T-helper 1 cell treated with Interleukin-12 subunit alpha and Interleukin-12 subunit beta and Interleukin-4 antibody, amounts not matched to agents 30 μg/mL and 1 μg/mL, for 36 hours (primary cell): ENCODE measurements at regions not wholly inside any gene's neighbourhood (a gene's known extent, or its start where the extent isn't known, plus 50 kb on each side); places are given as distances from the start of the nearest gene placed in this dataset.

Source experiments
- H3K27ac Mint-ChIP-seq: one replicate; pipeline ENCODE4 v1.8.0; 2021; ENCODE audit warnings: mild to moderate bottlenecking, mixed read lengths
- H3K27me3 Mint-ChIP-seq: one replicate; pipeline ENCODE4 v1.8.0; 2021; ENCODE audit warnings: low read depth, mixed read lengths
- H3K36me3 Mint-ChIP-seq: one replicate; pipeline ENCODE4 v1.8.0; 2021; ENCODE audit warnings: low read depth, mixed read lengths
- H3K4me1 Mint-ChIP-seq: one replicate; pipeline ENCODE4 v1.8.0; 2021; ENCODE audit warnings: low read depth, mixed read lengths
- H3K4me3 Mint-ChIP-seq: one replicate; pipeline ENCODE4 v1.8.0; 2021; ENCODE audit warnings: mild to moderate bottlenecking, moderate library complexity, mixed read lengths
- H3K9me3 Mint-ChIP-seq: one replicate; pipeline ENCODE4 v1.8.0; 2021; ENCODE audit warnings: mixed read lengths

GRCh38 chr7:115479448-115479847 is 551.1 kb downstream of the TFEC start:
- H3K36me3 Mint-ChIP-seq: no peaks in the 10 kb centered on the region
- no peak overlapping the region for H3K27ac Mint-ChIP-seq
- peaks cover 29% of the 10 kb centered on the region for H3K27me3 Mint-ChIP-seq
- peaks cover 6% of the 10 kb centered on the region for H3K4me1 Mint-ChIP-seq
- no peak overlapping the region for H3K4me3 Mint-ChIP-seq
- no peaks in the 10 kb centered on the region for H3K9me3 Mint-ChIP-seq

GRCh38 chr7:115478426-115478825 is 552.1 kb downstream of the TFEC start:
- Mint-ChIP-seq H3K4me1 (peaks cover 6% of the 10 kb centered on the region), H3K9me3 (no peaks in the 10 kb centered on the region), H3K4me3 (no peak overlapping the region), H3K36me3 (no peaks in the 10 kb centered on the region), H3K27me3 (peaks cover 29% of the 10 kb centered on the region), H3K27ac (no peak overlapping the region)

GRCh38 chr7:115477193-115477651 is 553.3 kb downstream of the TFEC start:
- Mint-ChIP-seq H3K36me3 (no peaks in the 10 kb centered on the region), H3K27ac (no peak overlapping the region), H3K27me3 (peaks cover 29% of the 10 kb centered on the region), H3K9me3 (no peaks in the 10 kb centered on the region), H3K4me3 (peak overlapping the region; percentile 32), H3K4me1 (peaks cover 6% of the 10 kb centered on the region)

- H3K27ac Mint-ChIP-seq: no peak overlapping the region
- peaks cover 29% of the 10 kb centered on the region for H3K27me3 Mint-ChIP-seq
- peak overlapping the region; percentile 32 for H3K4me3 Mint-ChIP-seq
- no peaks in the 10 kb centered on the region for H3K9me3 Mint-ChIP-seq
- H3K36me3 Mint-ChIP-seq: no peaks in the 10 kb centered on the region
- peaks cover 6% of the 10 kb centered on the region for H3K4me1 Mint-ChIP-seq
Measured at GRCh38 chr7:115476671-115477181, 553.8 kb downstream of the TFEC start.

- no peaks in the 10 kb centered on the region for H3K9me3 Mint-ChIP-seq
- H3K4me3 Mint-ChIP-seq: no peak overlapping the region
- no peaks in the 10 kb centered on the region for H3K36me3 Mint-ChIP-seq
- H3K27me3 Mint-ChIP-seq: peaks cover 29% of the 10 kb centered on the region
- H3K4me1 Mint-ChIP-seq: peaks cover 6% of the 10 kb centered on the region
- no peak overlapping the region for H3K27ac Mint-ChIP-seq
Measured at GRCh38 chr7:115475761-115476385, 554.0 kb downstream of the MDFIC start.

GRCh38 chr7:115475206-115475605 is 553.3 kb downstream of the MDFIC start:
- Mint-ChIP-seq H3K27me3 (peaks cover 29% of the 10 kb centered on the region), H3K36me3 (no peaks in the 10 kb centered on the region), H3K9me3 (no peaks in the 10 kb centered on the region), H3K27ac (no peak overlapping the region), H3K4me1 (peaks cover 6% of the 10 kb centered on the region), H3K4me3 (no peak overlapping the region)

GRCh38 chr7:115474137-115474536 is 552.2 kb downstream of the MDFIC start:
- H3K4me3 Mint-ChIP-seq: no peak overlapping the region
- peaks cover 23% of the 10 kb centered on the region for H3K27me3 Mint-ChIP-seq
- H3K36me3 Mint-ChIP-seq: no peaks in the 10 kb centered on the region
- H3K27ac Mint-ChIP-seq: no peak overlapping the region
- no peaks in the 10 kb centered on the region for H3K9me3 Mint-ChIP-seq
- peaks cover 6% of the 10 kb centered on the region for H3K4me1 Mint-ChIP-seq

- H3K4me3 Mint-ChIP-seq: no peak overlapping the region
- peaks cover 4% of the 10 kb centered on the region for H3K4me1 Mint-ChIP-seq
- no peaks in the 10 kb centered on the region for H3K36me3 Mint-ChIP-seq
- H3K27ac Mint-ChIP-seq: no peak overlapping the region
- H3K9me3 Mint-ChIP-seq: no peaks in the 10 kb centered on the region
- peaks cover 17% of the 10 kb centered on the region for H3K27me3 Mint-ChIP-seq
Measured at GRCh38 chr7:115471891-115472290, 550.0 kb downstream of the MDFIC start.

- Mint-ChIP-seq H3K27me3 (no peaks in the 10 kb centered on the region), H3K36me3 (no peaks in the 10 kb centered on the region), H3K4me3 (no peak overlapping the region), H3K4me1 (no peaks in the 10 kb centered on the region), H3K9me3 (no peaks in the 10 kb centered on the region), H3K27ac (no peak overlapping the region)
Measured at GRCh38 chr7:115462301-115463015, 540.6 kb downstream of the MDFIC start.

- no peak overlapping the region for H3K4me3 Mint-ChIP-seq
- H3K9me3 Mint-ChIP-seq: no peaks in the 10 kb centered on the region
- H3K27me3 Mint-ChIP-seq: no peaks in the 10 kb centered on the region
- no peaks in the 10 kb centered on the region for H3K4me1 Mint-ChIP-seq
- H3K27ac Mint-ChIP-seq: no peak overlapping the region
- H3K36me3 Mint-ChIP-seq: no peaks in the 10 kb centered on the region
Measured at GRCh38 chr7:115449689-115450088, 527.8 kb downstream of the MDFIC start.

- Mint-ChIP-seq H3K36me3 (no peaks in the 10 kb centered on the region), H3K9me3 (no peaks in the 10 kb centered on the region), H3K27ac (no peak overlapping the region), H3K4me3 (no peak overlapping the region), H3K27me3 (no peaks in the 10 kb centered on the region), H3K4me1 (no peaks in the 10 kb centered on the region)
Measured at GRCh38 chr7:115447495-115447894, 525.6 kb downstream of the MDFIC start.

GRCh38 chr7:115441033-115441432 is 519.1 kb downstream of the MDFIC start:
- H3K4me3 Mint-ChIP-seq: no peak overlapping the region
- H3K36me3 Mint-ChIP-seq: no peaks in the 10 kb centered on the region
- H3K27me3 Mint-ChIP-seq: peaks cover 4% of the 10 kb centered on the region
- no peaks in the 10 kb centered on the region for H3K9me3 Mint-ChIP-seq
- no peak overlapping the region for H3K27ac Mint-ChIP-seq
- no peaks in the 10 kb centered on the region for H3K4me1 Mint-ChIP-seq

GRCh38 chr7:115435178-115435577 is 513.3 kb downstream of the MDFIC start:
- Mint-ChIP-seq H3K4me1 (no peaks in the 10 kb centered on the region), H3K9me3 (no peaks in the 10 kb centered on the region), H3K27me3 (no peaks in the 10 kb centered on the region), H3K27ac (no peak overlapping the region), H3K4me3 (no peak overlapping the region), H3K36me3 (no peaks in the 10 kb centered on the region)

- Mint-ChIP-seq H3K27ac (no peak overlapping the region), H3K4me1 (no peaks in the 10 kb centered on the region), H3K9me3 (no peaks in the 10 kb centered on the region), H3K27me3 (no peaks in the 10 kb centered on the region), H3K36me3 (no peaks in the 10 kb centered on the region), H3K4me3 (no peak overlapping the region)
Measured at GRCh38 chr7:115429918-115430317, 508.0 kb downstream of the MDFIC start.

- Mint-ChIP-seq H3K9me3 (no peaks in the 10 kb centered on the region), H3K27ac (no peak overlapping the region), H3K27me3 (no peaks in the 10 kb centered on the region)
Measured at GRCh38 chr7:115417662-115418061, 495.8 kb downstream of the MDFIC start.

More at GRCh38 chr7:115417662-115418061, 495.8 kb downstream of the MDFIC start:
- H3K36me3 Mint-ChIP-seq: no peaks in the 10 kb centered on the region
- H3K4me1 Mint-ChIP-seq: no peaks in the 10 kb centered on the region
- no peak overlapping the region for H3K4me3 Mint-ChIP-seq
